ENCODE measurements at regions not wholly inside any gene's neighbourhood (a gene's known extent, or its start where the extent isn't known, plus 50 kb on each side); places are given as distances from the start of the nearest gene placed in this dataset.

GRCh38 chr5:173793648-173794548 is 94.3 kb upstream of the CPEB4 start:
- TF ChIP-seq POLR2A (IDR thresholded peaks at IDR 0.05) (no peak), POLR2AphosphoS5 (IDR thresholded peaks at IDR 0.05) (no peak), CTCF (IDR thresholded peaks at IDR 0.05) (no peak), EP300 (IDR thresholded peaks at IDR 0.05) (no peak)
